GM18873 (cell line): ENCODE measurements at regions not wholly inside any gene's neighbourhood (a gene's known extent, or its start where the extent isn't known, plus 50 kb on each side); places are given as distances from the start of the nearest gene placed in this dataset.
"Not testable (repeated sequence)": the region's sequence is repeated elsewhere in the genome, so short reads cannot be mapped to it uniquely, and the experiment has no call there.

Experiments
- ATAC-seq: cut with Tn5 transposase; IDR thresholded peaks from one replicate; pipeline ENCODE4 v1.9.1; 2021; ENCODE audit warnings: mild to moderate bottlenecking, moderate library complexity, moderate number of reproducible peaks; ENCODE audit not compliant: unreplicated experiment, low FRiP score

GRCh38 chr4:157702831-157703230, 470.0 kb downstream of the GASK1B start:
- no peak for ATAC-seq

GRCh38 chr4:157701695-157701994, 471.2 kb downstream of the GASK1B start:
- ATAC-seq = no peak

- ATAC-seq = no peak
Observed at GRCh38 chr4:157700898-157701694, 471.7 kb downstream of the GASK1B start.

GRCh38 chr4:157689476-157689875, 468.9 kb downstream of the GRIA2 start:
- ATAC-seq = no peak

GRCh38 chr4:157687971-157688370, 467.4 kb downstream of the GRIA2 start:
- no peak for ATAC-seq

GRCh38 chr4:157679326-157679725, 458.8 kb downstream of the GRIA2 start:
- ATAC-seq = not testable (repeated sequence)

GRCh38 chr4:157678478-157678877, 457.9 kb downstream of the GRIA2 start:
- no peak for ATAC-seq

GRCh38 chr4:157674699-157675098, 454.2 kb downstream of the GRIA2 start:
- no peak for ATAC-seq

- ATAC-seq = no peak
Observed at GRCh38 chr4:157667836-157668235, 447.3 kb downstream of the GRIA2 start.

- ATAC-seq = no peak
Observed at GRCh38 chr4:157664726-157665125, 444.2 kb downstream of the GRIA2 start.

- no peak for ATAC-seq
Observed at GRCh38 chr4:157655096-157655809, 434.7 kb downstream of the GRIA2 start.

- ATAC-seq = no peak
Observed at GRCh38 chr4:157643257-157643656, 422.7 kb downstream of the GRIA2 start.

GRCh38 chr4:157634057-157634456, 413.5 kb downstream of the GRIA2 start:
- ATAC-seq = no peak

- no peak for ATAC-seq
Observed at GRCh38 chr4:157616741-157617472, 396.4 kb downstream of the GRIA2 start.

GRCh38 chr4:157607996-157608395, 387.5 kb downstream of the GRIA2 start:
- ATAC-seq = no peak

GRCh38 chr4:157600583-157600982, 380.1 kb downstream of the GRIA2 start:
- no peak for ATAC-seq

GRCh38 chr4:157591245-157591644, 370.7 kb downstream of the GRIA2 start:
- ATAC-seq = no peak

GRCh38 chr4:157590679-157591078, 370.2 kb downstream of the GRIA2 start:
- no peak for ATAC-seq

GRCh38 chr4:157587681-157588423, 367.3 kb downstream of the GRIA2 start:
- ATAC-seq = no peak

GRCh38 chr4:157582141-157582540, 361.6 kb downstream of the GRIA2 start:
- ATAC-seq = no peak
